ENCODE measurements at regions not wholly inside any gene's neighbourhood (a gene's known extent, or its start where the extent isn't known, plus 50 kb on each side); places are given as distances from the start of the nearest gene placed in this dataset.

DNA sequence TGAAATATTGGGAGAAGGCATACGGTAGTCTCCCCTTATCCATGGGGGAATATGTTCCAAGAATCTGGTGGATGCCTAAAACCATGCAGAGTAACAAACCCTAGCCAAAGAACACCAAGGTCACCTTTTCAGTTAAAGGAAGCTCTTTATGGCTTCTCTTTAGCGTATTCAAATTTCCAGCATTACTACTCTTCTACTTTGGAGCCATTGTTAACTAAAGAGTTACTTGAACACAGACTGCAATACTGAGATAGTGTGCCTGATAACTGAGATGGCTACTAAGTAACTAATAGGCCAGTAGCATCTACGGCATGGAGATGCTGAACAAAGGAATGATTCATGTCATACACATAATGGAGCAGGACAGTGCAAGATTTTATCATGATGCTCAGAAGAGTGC, 84.5 kb upstream of the SPEF2 start:
- TF ChIP-seq, protein P1, sequence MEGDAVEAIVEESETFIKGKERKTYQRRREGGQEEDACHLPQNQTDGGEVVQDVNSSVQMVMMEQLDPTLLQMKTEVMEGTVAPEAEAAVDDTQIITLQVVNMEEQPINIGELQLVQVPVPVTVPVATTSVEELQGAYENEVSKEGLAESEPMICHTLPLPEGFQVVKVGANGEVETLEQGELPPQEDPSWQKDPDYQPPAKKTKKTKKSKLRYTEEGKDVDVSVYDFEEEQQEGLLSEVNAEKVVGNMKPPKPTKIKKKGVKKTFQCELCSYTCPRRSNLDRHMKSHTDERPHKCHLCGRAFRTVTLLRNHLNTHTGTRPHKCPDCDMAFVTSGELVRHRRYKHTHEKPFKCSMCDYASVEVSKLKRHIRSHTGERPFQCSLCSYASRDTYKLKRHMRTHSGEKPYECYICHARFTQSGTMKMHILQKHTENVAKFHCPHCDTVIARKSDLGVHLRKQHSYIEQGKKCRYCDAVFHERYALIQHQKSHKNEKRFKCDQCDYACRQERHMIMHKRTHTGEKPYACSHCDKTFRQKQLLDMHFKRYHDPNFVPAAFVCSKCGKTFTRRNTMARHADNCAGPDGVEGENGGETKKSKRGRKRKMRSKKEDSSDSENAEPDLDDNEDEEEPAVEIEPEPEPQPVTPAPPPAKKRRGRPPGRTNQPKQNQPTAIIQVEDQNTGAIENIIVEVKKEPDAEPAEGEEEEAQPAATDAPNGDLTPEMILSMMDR (IDR thresholded peaks at IDR 0.05), result no peak
- TF ChIP-seq POLR2A (IDR thresholded peaks at IDR 0.05), result no peak
- no peak for TF ChIP-seq POLR2AphosphoS5 (IDR thresholded peaks at IDR 0.05)

All from breast epithelium (tissue), 3 donors.